Upper lobe of left lung (tissue), 4 donors: ENCODE measurements at regions not wholly inside any gene's neighbourhood (a gene's known extent, or its start where the extent isn't known, plus 50 kb on each side); places are given as distances from the start of the nearest gene placed in this dataset.

ENCODE experiments used
- EP300 ChIP-seq, 4 donors: sonication (generic); formaldehyde crosslinking; IDR thresholded peaks; one replicate each; pipeline ENCODE4 v1.5.1; 2017; ENCODE audit warnings: antibody characterized with exemption in 4 of 4, control low read depth in 2 of 4
- POLR2A ChIP-seq, 4 donors: fragments of 450-650 bp; IDR thresholded peaks; one replicate each; pipeline ENCODE4 v1.5.1; 2016 to 2017; ENCODE audit warnings: antibody characterized with exemption in 4 of 4, mild to moderate bottlenecking in 2 of 4
- POLR2AphosphoS5 ChIP-seq, 2 donors: sonication (generic); formaldehyde crosslinking; IDR thresholded peaks; one replicate each; pipeline ENCODE4 v1.5.1; 2017; ENCODE audit warnings: antibody characterized with exemption in 2 of 2
- TF ChIP-seq, protein P1 (sequence below), 6 experiments: fragments of 450-650 bp in 4 of 6; fragments of 200-600 bp in 2 of 6; sonication (generic) in 2 of 6; IDR thresholded peaks; one replicate each; pipeline ENCODE4 v1.5.1; 2016 to 2019; ENCODE audit warnings: antibody characterized with exemption in 6 of 6

GRCh38 chr5:114152656-114153360 lies 209.1 kb upstream of the KCNN2 start:
- TF ChIP-seq, protein P1, sequence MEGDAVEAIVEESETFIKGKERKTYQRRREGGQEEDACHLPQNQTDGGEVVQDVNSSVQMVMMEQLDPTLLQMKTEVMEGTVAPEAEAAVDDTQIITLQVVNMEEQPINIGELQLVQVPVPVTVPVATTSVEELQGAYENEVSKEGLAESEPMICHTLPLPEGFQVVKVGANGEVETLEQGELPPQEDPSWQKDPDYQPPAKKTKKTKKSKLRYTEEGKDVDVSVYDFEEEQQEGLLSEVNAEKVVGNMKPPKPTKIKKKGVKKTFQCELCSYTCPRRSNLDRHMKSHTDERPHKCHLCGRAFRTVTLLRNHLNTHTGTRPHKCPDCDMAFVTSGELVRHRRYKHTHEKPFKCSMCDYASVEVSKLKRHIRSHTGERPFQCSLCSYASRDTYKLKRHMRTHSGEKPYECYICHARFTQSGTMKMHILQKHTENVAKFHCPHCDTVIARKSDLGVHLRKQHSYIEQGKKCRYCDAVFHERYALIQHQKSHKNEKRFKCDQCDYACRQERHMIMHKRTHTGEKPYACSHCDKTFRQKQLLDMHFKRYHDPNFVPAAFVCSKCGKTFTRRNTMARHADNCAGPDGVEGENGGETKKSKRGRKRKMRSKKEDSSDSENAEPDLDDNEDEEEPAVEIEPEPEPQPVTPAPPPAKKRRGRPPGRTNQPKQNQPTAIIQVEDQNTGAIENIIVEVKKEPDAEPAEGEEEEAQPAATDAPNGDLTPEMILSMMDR (IDR thresholded peaks at IDR 0.05): no peak
- TF ChIP-seq POLR2A (IDR thresholded peaks at IDR 0.05): no peak
- TF ChIP-seq POLR2AphosphoS5 (IDR thresholded peaks at IDR 0.05): no peak
- no peak for TF ChIP-seq EP300 (IDR thresholded peaks at IDR 0.05)
